ENCODE measurements at regions not wholly inside any gene's neighbourhood (a gene's known extent, or its start where the extent isn't known, plus 50 kb on each side); places are given as distances from the start of the nearest gene placed in this dataset.
A peak's percentile ranks its signal among the peaks of the same experiment; 100 is the strongest.

- no peak for DNase-seq
These were observed 394.6 kb downstream of the PCDH7 start for GRCh38 chr4:31114816-31115215.

- DNase-seq: no peak
These were observed 403.9 kb downstream of the PCDH7 start for GRCh38 chr4:31124008-31124585.

- no peak for DNase-seq
These were observed 404.9 kb downstream of the PCDH7 start for GRCh38 chr4:31125061-31125460.

- no peak for DNase-seq
These were observed 405.3 kb downstream of the PCDH7 start for GRCh38 chr4:31125496-31125895.

- DNase-seq: no peak
These were observed 406.8 kb downstream of the PCDH7 start for GRCh38 chr4:31126881-31127398.

- no peak for DNase-seq
These were observed 410.8 kb downstream of the PCDH7 start for GRCh38 chr4:31130930-31131329.

- DNase-seq: no peak
These were observed 414.6 kb downstream of the PCDH7 start for GRCh38 chr4:31134720-31135119.

- no peak for DNase-seq
These were observed 419.6 kb downstream of the PCDH7 start for GRCh38 chr4:31139767-31140166.

GRCh38 chr4:31141095-31141831, 421.1 kb downstream of the PCDH7 start:
- DNase-seq: no peak

- DNase-seq: no peak
These were observed 421.6 kb downstream of the PCDH7 start for GRCh38 chr4:31141832-31142142.

- DNase-seq: no peak
These were observed 426.2 kb downstream of the PCDH7 start for GRCh38 chr4:31146366-31146765.

- no peak for DNase-seq
These were observed 428.8 kb downstream of the PCDH7 start for GRCh38 chr4:31148990-31149389.

GRCh38 chr4:31156221-31156620, 436.1 kb downstream of the PCDH7 start:
- no peak for DNase-seq

GRCh38 chr4:31160146-31160545, 440.0 kb downstream of the PCDH7 start:
- DNase-seq: no peak

- DNase-seq: no peak
These were observed 449.7 kb downstream of the PCDH7 start for GRCh38 chr4:31169846-31170245.

- DNase-seq: no peak
These were observed 451.2 kb downstream of the PCDH7 start for GRCh38 chr4:31171362-31171761.

- DNase-seq: no peak
These were observed 455.2 kb downstream of the PCDH7 start for GRCh38 chr4:31175242-31175910.

GRCh38 chr4:31183256-31183655, 463.1 kb downstream of the PCDH7 start:
- DNase-seq: no peak

- DNase-seq: no peak
These were observed 464.9 kb downstream of the PCDH7 start for GRCh38 chr4:31185014-31185585.

GRCh38 chr4:31187979-31188378, 467.8 kb downstream of the PCDH7 start:
- no peak for DNase-seq

GRCh38 chr4:31189938-31190337, 469.8 kb downstream of the PCDH7 start:
- DNase-seq: no peak

GRCh38 chr4:31190671-31191070, 470.5 kb downstream of the PCDH7 start:
- no peak for DNase-seq

- peak; percentile 11 for DNase-seq
These were observed 472.2 kb downstream of the PCDH7 start for GRCh38 chr4:31192341-31192740.

- no peak for DNase-seq
These were observed 473.4 kb downstream of the PCDH7 start for GRCh38 chr4:31193521-31193920.
